LNCaP clone FGC (cell line): ENCODE measurements at regions not wholly inside any gene's neighbourhood (a gene's known extent, or its start where the extent isn't known, plus 50 kb on each side); places are given as distances from the start of the nearest gene placed in this dataset.

ENCODE experiments used
- DNase-seq: peaks from one replicate; pipeline ENCODE4 v3.0.0-alpha.2; 2011; ENCODE audit warnings: low read depth
- H3K4me3 ChIP-seq: 2 replicates; pipeline ENCODE4 v1.5.1; 2011; ENCODE audit warnings: mild to moderate bottlenecking, low read depth, low read length, control low read depth
- TF ChIP-seq, protein P1 (sequence below): IDR thresholded peaks from 2 replicates; pipeline ENCODE4 v1.5.1; 2012; ENCODE audit warnings: mild to moderate bottlenecking; ENCODE audit not compliant: control insufficient read depth, insufficient read depth; ENCODE audit errors: extremely low read depth

DNA sequence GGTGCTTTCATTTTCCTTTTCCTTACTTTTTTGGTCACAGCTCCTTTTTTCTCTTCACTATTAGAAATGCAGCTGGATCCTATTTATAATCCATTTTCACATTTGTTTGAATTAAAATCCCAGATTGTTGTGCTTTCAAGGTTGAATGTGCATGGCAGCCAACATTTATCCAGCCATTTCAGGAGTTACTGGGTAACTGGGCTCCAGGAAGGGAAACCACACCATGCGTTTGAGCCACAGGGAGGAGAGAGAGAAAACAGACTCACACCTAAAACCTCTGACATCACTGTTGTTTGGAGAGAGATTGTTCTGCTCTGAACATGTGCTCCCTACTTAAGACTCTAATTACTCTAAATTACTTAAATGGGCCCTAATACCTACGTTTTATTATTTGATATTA is 173.4 kb downstream of the BMP2 start:
- no peak for DNase-seq

DNA sequence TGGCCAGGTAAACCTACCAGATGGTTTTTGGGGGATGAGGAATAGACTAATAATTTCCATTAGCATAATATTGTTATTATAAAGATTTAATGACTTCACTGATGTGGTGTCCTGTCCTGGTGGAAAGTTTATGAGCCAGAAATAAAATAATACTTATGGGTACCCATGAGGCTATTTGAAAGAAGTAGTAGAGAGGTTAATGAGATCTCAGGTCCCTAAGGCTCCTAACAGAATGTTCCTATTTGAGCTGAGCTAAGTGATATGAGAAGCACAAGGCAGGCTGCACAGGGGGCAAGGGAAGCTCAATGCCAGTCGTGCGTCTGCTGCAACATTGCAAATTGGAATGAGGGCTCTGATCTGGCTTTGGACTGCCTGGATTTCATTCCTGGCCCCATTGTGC is 174.1 kb downstream of the BMP2 start:
- DNase-seq, result no peak
- TF ChIP-seq, protein P1, sequence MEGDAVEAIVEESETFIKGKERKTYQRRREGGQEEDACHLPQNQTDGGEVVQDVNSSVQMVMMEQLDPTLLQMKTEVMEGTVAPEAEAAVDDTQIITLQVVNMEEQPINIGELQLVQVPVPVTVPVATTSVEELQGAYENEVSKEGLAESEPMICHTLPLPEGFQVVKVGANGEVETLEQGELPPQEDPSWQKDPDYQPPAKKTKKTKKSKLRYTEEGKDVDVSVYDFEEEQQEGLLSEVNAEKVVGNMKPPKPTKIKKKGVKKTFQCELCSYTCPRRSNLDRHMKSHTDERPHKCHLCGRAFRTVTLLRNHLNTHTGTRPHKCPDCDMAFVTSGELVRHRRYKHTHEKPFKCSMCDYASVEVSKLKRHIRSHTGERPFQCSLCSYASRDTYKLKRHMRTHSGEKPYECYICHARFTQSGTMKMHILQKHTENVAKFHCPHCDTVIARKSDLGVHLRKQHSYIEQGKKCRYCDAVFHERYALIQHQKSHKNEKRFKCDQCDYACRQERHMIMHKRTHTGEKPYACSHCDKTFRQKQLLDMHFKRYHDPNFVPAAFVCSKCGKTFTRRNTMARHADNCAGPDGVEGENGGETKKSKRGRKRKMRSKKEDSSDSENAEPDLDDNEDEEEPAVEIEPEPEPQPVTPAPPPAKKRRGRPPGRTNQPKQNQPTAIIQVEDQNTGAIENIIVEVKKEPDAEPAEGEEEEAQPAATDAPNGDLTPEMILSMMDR, result no peak
- no peak overlapping the region for H3K4me3 ChIP-seq

More for the DNA sequence above, 173.4 kb downstream of the BMP2 start:
- no peak overlapping the region for H3K4me3 ChIP-seq
- TF ChIP-seq, protein P1, result no peak

GRCh38 chr20:6942266-6942665 is 174.8 kb downstream of the BMP2 start:
- no peak for DNase-seq
- TF ChIP-seq, protein P1, result no peak
- H3K4me3 ChIP-seq, result no peak overlapping the region

GRCh38 chr20:6944292-6944691 is 176.8 kb downstream of the BMP2 start:
- DNase-seq, result no peak
- H3K4me3 ChIP-seq, result no peak overlapping the region
- TF ChIP-seq, protein P1, result no peak

DNA sequence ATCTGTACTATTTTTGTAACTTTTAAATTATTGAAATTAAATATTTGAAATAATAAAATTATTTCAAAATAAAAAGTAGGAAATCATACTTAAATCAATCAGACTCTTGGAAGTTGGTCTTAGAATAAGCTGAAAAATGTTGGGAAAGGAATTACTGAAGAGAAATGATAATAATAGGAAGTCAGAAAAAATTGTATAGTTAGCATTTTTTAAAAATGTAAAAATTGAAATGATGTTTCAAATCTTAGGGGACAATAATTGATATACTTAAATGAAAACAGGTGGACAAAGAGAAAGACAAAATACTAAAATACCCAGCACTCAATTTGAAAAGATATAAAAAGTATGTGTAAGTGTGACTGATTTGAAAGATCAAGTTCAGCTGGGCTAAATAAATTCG is 186.1 kb downstream of the BMP2 start:
- TF ChIP-seq, protein P1, result no peak
- no peak overlapping the region for H3K4me3 ChIP-seq
- DNase-seq, result no peak

DNA sequence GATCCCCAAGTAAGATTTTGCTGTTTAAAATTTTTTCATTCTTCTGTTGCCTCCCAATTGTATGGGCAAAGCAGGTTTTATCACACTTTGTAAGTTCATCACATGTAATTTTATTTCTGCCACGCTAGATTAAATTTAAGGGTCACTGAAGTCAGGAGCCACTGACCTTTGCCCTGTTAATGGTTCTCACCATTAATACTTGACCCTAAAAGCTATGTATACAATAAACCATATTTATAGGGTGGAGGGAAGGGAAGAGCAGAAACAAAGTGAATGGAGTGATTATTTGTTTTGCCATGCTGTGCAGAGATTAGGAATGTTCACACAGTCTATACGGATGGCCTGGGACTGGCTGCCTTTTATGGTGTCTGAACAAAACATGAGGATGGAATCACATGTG is 186.7 kb downstream of the BMP2 start:
- no peak overlapping the region for H3K4me3 ChIP-seq
- no peak for DNase-seq
- TF ChIP-seq, protein P1, result no peak

- TF ChIP-seq, protein P1, result no peak
- DNase-seq, result no peak
- no peak overlapping the region for H3K4me3 ChIP-seq
These were observed 188.6 kb downstream of the BMP2 start for GRCh38 chr20:6956056-6956455.
